A673 (cell line): ENCODE measurements at regions not wholly inside any gene's neighbourhood (a gene's known extent, or its start where the extent isn't known, plus 50 kb on each side); places are given as distances from the start of the nearest gene placed in this dataset.

Experiments
- BruUV-seq: library from RNA; stranded (reverse); fragments of 400-500 nt; replicated peaks from 2 replicates; lab custom pipeline; 2021; lab: Mats Ljungman, UMichigan
- CTCF ChIA-PET: fragments of 300-600 bp; sonication (Branson Sonifier 250); formaldehyde crosslinking; loops from one replicate; lab custom pipeline; 2022; ENCODE audit warnings: antibody characterized with exemption; lab: Charles Lee
- POLR2A ChIA-PET: fragments of 300-600 bp; sonication (Branson Sonifier 250); formaldehyde crosslinking; loops from one replicate; lab custom pipeline; 2022; ENCODE audit warnings: antibody characterized with exemption; ENCODE audit not compliant: low non-redundant PET; lab: Charles Lee
- DNase-seq: peaks from one replicate; pipeline ENCODE4 v3.0.0-alpha.2; 2015; ENCODE audit warnings: low spot score
- H3K27ac ChIP-seq: fragments of 200-600 bp; sonication (generic); 2 replicates; pipeline ENCODE4 v1.5.1; 2016; ENCODE audit warnings: mixed run types, low read depth, mild to moderate bottlenecking, mixed read lengths, antibody characterized with exemption, low read length; ENCODE audit not compliant: poor library complexity, severe bottlenecking
- H3K27me3 ChIP-seq: fragments of 200-600 bp; sonication (generic); replicated peaks from 2 replicates; pipeline ENCODE4 v1.6.1; 2017; ENCODE audit warnings: mixed run types, low read depth, mild to moderate bottlenecking, mixed read lengths, antibody characterized with exemption, low read length; ENCODE audit not compliant: insufficient read depth, poor library complexity
- H3K36me3 ChIP-seq: fragments of 200-600 bp; sonication (generic); 2 replicates; pipeline ENCODE4 v1.6.1; 2016; ENCODE audit warnings: mixed run types, mild to moderate bottlenecking, mixed read lengths, antibody characterized with exemption, low read length; ENCODE audit not compliant: insufficient read depth, poor library complexity, severe bottlenecking
- H3K4me1 ChIP-seq: fragments of 200-600 bp; sonication (generic); 2 replicates; pipeline ENCODE4 v1.6.1; 2017; ENCODE audit warnings: mixed run types, mild to moderate bottlenecking, mixed read lengths, antibody characterized with exemption, low read length; ENCODE audit not compliant: insufficient read depth, poor library complexity, severe bottlenecking
- H3K4me3 ChIP-seq: fragments of 200-600 bp; sonication (generic); 2 replicates; pipeline ENCODE4 v1.5.1; 2016; ENCODE audit warnings: low read depth, mixed run types, mild to moderate bottlenecking, mixed read lengths, low read length; ENCODE audit not compliant: poor library complexity, severe bottlenecking
- H3K9me3 ChIP-seq: fragments of 200-600 bp; sonication (generic); 2 replicates; pipeline ENCODE4 v1.6.1; 2016; ENCODE audit warnings: mixed run types, low read depth, mild to moderate bottlenecking, mixed read lengths, antibody characterized with exemption, low read length; ENCODE audit not compliant: poor library complexity, severe bottlenecking
- CTCF ChIP-seq: fragments of 300-800, 200-600 bp; sonication (generic); conservative IDR thresholded peaks from 2 replicates; pipeline ENCODE4 v1.5.1; 2017; ENCODE audit warnings: low read depth, mild to moderate bottlenecking, antibody characterized with exemption, low read length, moderate library complexity, mixed read lengths
- EZH2 ChIP-seq: fragments of 200-600 bp; sonication (generic); IDR thresholded peaks from 2 replicates; pipeline ENCODE4 v1.6.1; 2017; ENCODE audit warnings: borderline replicate concordance, low read depth, mild to moderate bottlenecking, mixed read lengths, antibody characterized with exemption, low read length; ENCODE audit not compliant: poor library complexity, severe bottlenecking
- intact Hi-C: fragments of 100-400 bp; cut with micrococcal nuclease; formaldehyde crosslinking; loops from one replicate; pipeline ENCODE4 v1.10.0; 2022; ENCODE audit not compliant: unreplicated experiment

GRCh38 chr6:16028966-16029365 is 99.9 kb upstream of the MYLIP start:
- Histone ChIP-seq H3K36me3 (no peaks in the 10 kb centered on the region), H3K27ac (no peak overlapping the region), H3K4me1 (no peaks in the 10 kb centered on the region), H3K9me3 (no peaks in the 10 kb centered on the region), H3K27me3 (no peaks in the 10 kb centered on the region), H3K4me3 (no peak overlapping the region)
- intact Hi-C loops = no loop called here
- BruUV-seq = no TSS peak
- ChIA-PET CTCF (no interaction called here), POLR2A (no interaction called here)
- DNase-seq = no peak
- TF ChIP-seq EZH2 = no peak
- no peak for TF ChIP-seq CTCF

GRCh38 chr6:16020259-16020658 is 108.6 kb upstream of the MYLIP start:
- no peaks in the 10 kb centered on the region for H3K27me3 ChIP-seq
- TF ChIP-seq EZH2 (no peak), CTCF (no peak)
- intact Hi-C loops = no loop called here
- POLR2A ChIA-PET = no interaction called here
- CTCF ChIA-PET = no interaction called here
- BruUV-seq = no TSS peak
- no peaks in the 10 kb centered on the region for H3K36me3 ChIP-seq
- no peak for DNase-seq
- H3K9me3 ChIP-seq = no peaks in the 10 kb centered on the region
- H3K27ac ChIP-seq = no peak overlapping the region
- H3K4me3 ChIP-seq = no peak overlapping the region
- H3K4me1 ChIP-seq = no peaks in the 10 kb centered on the region

GRCh38 chr6:16019462-16019861 is 109.4 kb upstream of the MYLIP start:
- H3K4me1 ChIP-seq = no peaks in the 10 kb centered on the region
- no peak for DNase-seq
- ChIA-PET POLR2A (no interaction called here), CTCF (no interaction called here)
- no peak overlapping the region for H3K27ac ChIP-seq
- intact Hi-C loops = no loop called here
- H3K9me3 ChIP-seq = no peaks in the 10 kb centered on the region
- H3K4me3 ChIP-seq = no peak overlapping the region
- BruUV-seq = no TSS peak
- no peaks in the 10 kb centered on the region for H3K36me3 ChIP-seq
- H3K27me3 ChIP-seq = no peaks in the 10 kb centered on the region
- TF ChIP-seq CTCF = no peak
- TF ChIP-seq EZH2 = no peak
